ENCODE measurements at regions not wholly inside any gene's neighbourhood (a gene's known extent, or its start where the extent isn't known, plus 50 kb on each side); places are given as distances from the start of the nearest gene placed in this dataset.
A peak's percentile ranks its signal among the peaks of the same experiment; 100 is the strongest.

DNA sequence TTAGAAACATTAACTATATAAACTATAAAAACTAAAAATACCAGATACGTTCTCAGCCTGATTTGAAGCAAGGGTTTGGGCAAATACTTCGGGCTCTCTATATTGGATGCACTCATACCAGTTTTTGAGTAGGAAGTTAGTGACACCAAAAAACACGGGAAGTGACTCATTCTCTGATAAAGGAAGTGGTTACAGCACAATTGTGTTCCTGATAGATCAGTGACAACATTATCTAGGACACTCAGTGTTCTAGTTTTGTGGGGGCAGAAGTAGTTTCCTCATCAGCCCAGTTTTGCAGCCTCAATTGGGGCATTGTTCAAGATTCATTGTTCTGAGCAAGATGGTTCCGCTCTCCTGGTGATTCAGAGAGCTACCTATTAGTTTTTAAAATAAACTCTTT is 469.6 kb upstream of the DPPA4 start:
- TF ChIP-seq ARHGAP35 (IDR thresholded peaks at IDR 0.05; ENCODE audit: partially characterized antibody) = no peak
- TF ChIP-seq, protein P1, sequence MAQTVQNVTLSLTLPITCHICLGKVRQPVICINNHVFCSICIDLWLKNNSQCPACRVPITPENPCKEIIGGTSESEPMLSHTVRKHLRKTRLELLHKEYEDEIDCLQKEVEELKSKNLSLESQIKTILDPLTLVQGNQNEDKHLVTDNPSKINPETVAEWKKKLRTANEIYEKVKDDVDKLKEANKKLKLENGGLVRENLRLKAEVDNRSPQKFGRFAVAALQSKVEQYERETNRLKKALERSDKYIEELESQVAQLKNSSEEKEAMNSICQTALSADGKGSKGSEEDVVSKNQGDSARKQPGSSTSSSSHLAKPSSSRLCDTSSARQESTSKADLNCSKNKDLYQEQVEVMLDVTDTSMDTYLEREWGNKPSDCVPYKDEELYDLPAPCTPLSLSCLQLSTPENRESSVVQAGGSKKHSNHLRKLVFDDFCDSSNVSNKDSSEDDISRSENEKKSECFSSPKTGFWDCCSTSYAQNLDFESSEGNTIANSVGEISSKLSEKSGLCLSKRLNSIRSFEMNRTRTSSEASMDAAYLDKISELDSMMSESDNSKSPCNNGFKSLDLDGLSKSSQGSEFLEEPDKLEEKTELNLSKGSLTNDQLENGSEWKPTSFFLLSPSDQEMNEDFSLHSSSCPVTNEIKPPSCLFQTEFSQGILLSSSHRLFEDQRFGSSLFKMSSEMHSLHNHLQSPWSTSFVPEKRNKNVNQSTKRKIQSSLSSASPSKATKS (CRISPR knock-in tag; IDR thresholded peaks at IDR 0.05) = no peak
- TF ChIP-seq EP300 (IDR thresholded peaks at IDR 0.05; ENCODE audit: low read length) = peak; percentile 8; the same call in 1 of the 2 replicates
- TF ChIP-seq HDAC6 (IDR thresholded peaks at IDR 0.05; ENCODE audit: low read depth, low read length) = no peak
- TF ChIP-seq, protein P2, sequence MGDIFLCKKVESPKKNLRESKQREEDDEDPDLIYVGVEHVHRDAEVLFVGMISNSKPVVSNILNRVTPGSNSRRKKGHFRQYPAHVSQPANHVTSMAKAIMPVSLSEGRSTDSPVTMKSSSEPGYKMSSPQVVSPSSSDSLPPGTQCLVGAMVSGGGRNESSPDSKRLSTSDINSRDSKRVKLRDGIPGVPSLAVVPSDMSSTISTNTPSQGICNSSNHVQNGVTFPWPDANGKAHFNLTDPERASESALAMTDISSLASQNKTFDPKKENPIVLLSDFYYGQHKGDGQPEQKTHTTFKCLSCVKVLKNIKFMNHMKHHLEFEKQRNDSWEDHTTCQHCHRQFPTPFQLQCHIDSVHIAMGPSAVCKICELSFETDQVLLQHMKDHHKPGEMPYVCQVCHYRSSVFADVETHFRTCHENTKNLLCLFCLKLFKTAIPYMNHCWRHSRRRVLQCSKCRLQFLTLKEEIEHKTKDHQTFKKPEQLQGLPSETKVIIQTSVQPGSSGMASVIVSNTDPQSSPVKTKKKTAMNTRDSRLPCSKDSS (IDR thresholded peaks at IDR 0.05; ENCODE audit: low read depth, partially characterized antibody) = no peak
- no peak for TF ChIP-seq POLR2AphosphoS2 (IDR thresholded peaks at IDR 0.05; ENCODE audit: low read length)
- no peak for TF ChIP-seq SUPT5H (IDR thresholded peaks at IDR 0.05)
- no peak for TF ChIP-seq CAMTA2 (CRISPR knock-in tag; conservative IDR thresholded peaks at IDR 0.05)
- TF ChIP-seq HNRNPL (IDR thresholded peaks at IDR 0.05; ENCODE audit: low read depth, low read length) = no peak
- TF ChIP-seq, protein P3, sequence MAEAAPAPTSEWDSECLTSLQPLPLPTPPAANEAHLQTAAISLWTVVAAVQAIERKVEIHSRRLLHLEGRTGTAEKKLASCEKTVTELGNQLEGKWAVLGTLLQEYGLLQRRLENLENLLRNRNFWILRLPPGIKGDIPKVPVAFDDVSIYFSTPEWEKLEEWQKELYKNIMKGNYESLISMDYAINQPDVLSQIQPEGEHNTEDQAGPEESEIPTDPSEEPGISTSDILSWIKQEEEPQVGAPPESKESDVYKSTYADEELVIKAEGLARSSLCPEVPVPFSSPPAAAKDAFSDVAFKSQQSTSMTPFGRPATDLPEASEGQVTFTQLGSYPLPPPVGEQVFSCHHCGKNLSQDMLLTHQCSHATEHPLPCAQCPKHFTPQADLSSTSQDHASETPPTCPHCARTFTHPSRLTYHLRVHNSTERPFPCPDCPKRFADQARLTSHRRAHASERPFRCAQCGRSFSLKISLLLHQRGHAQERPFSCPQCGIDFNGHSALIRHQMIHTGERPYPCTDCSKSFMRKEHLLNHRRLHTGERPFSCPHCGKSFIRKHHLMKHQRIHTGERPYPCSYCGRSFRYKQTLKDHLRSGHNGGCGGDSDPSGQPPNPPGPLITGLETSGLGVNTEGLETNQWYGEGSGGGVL (CRISPR knock-in tag; IDR thresholded peaks at IDR 0.05) = no peak
- no peak for TF ChIP-seq POLR2AphosphoS5 (IDR thresholded peaks at IDR 0.05; ENCODE audit: control insufficient read depth, insufficient read depth, low read depth, low read length)

All from K562 (cell line).